Retinal pigment epithelial cell (primary cell): ENCODE measurements at regions not wholly inside any gene's neighbourhood (a gene's known extent, or its start where the extent isn't known, plus 50 kb on each side); places are given as distances from the start of the nearest gene placed in this dataset.

Experiments used
- DNase-seq: peaks from one replicate; pipeline ENCODE4 v3.0.0-alpha.2; 2010; ENCODE audit warnings: low read depth
- H3K4me3 ChIP-seq: 2 replicates; pipeline ENCODE4 v1.5.1; 2011; ENCODE audit warnings: mild to moderate bottlenecking, low read length, control low read depth, moderate library complexity
- CTCF ChIP-seq: conservative IDR thresholded peaks from 2 replicates; pipeline ENCODE4 v1.5.1; 2011; ENCODE audit warnings: low read depth, low read length, control low read depth, inconsistent platforms

- no peak overlapping the region for H3K4me3 ChIP-seq
- TF ChIP-seq CTCF = no peak
- no peak for DNase-seq
These were observed 1498.7 kb upstream of the CADM2 start for GRCh38 chr3:83460052-83460451.

- TF ChIP-seq CTCF = no peak
- no peak overlapping the region for H3K4me3 ChIP-seq
- DNase-seq = no peak
These were observed 1497.4 kb upstream of the CADM2 start for GRCh38 chr3:83461411-83461810.

- TF ChIP-seq CTCF = no peak
- DNase-seq = no peak
- H3K4me3 ChIP-seq = no peak overlapping the region
These were observed 1481.2 kb upstream of the CADM2 start for GRCh38 chr3:83477563-83477962.

GRCh38 chr3:83482402-83483070 lies 1476.3 kb upstream of the CADM2 start:
- TF ChIP-seq CTCF = no peak
- DNase-seq = no peak
- H3K4me3 ChIP-seq = no peak overlapping the region

- H3K4me3 ChIP-seq = no peak overlapping the region
- TF ChIP-seq CTCF = no peak
- DNase-seq = no peak
These were observed 1462.3 kb upstream of the CADM2 start for GRCh38 chr3:83496462-83496861.

- TF ChIP-seq CTCF = no peak
- H3K4me3 ChIP-seq = no peak overlapping the region
- DNase-seq = no peak
These were observed 1460.3 kb upstream of the CADM2 start for GRCh38 chr3:83498361-83499016.

- DNase-seq = peak; percentile 14
- no peak for TF ChIP-seq CTCF
- H3K4me3 ChIP-seq = no peak overlapping the region
These were observed 1458.4 kb upstream of the CADM2 start for GRCh38 chr3:83500422-83500821.
